ENCODE measurements at regions not wholly inside any gene's neighbourhood (a gene's known extent, or its start where the extent isn't known, plus 50 kb on each side); places are given as distances from the start of the nearest gene placed in this dataset.
"Not testable (repeated sequence)": the region's sequence is repeated elsewhere in the genome, so short reads cannot be mapped to it uniquely, and the experiment has no call there.

GRCh38 chr3:161602475-161602874 lies 105.9 kb downstream of the OTOL1 start:
- no peak for DNase-seq

- no peak for DNase-seq
Measured at GRCh38 chr3:161602918-161603317, 106.3 kb downstream of the OTOL1 start.

GRCh38 chr3:161607056-161607455 lies 110.4 kb downstream of the OTOL1 start:
- no peak for DNase-seq

- DNase-seq: no peak
Measured at GRCh38 chr3:161619351-161619750, 122.7 kb downstream of the OTOL1 start.

GRCh38 chr3:161630794-161631193 lies 134.2 kb downstream of the OTOL1 start:
- no peak for DNase-seq

GRCh38 chr3:161631536-161631935 lies 134.9 kb downstream of the OTOL1 start:
- no peak for DNase-seq

GRCh38 chr3:161637559-161637958 lies 141.0 kb downstream of the OTOL1 start:
- DNase-seq: no peak

- not testable (repeated sequence) for DNase-seq
Measured at GRCh38 chr3:161639095-161639494, 142.5 kb downstream of the OTOL1 start.

GRCh38 chr3:161640181-161640580 lies 143.6 kb downstream of the OTOL1 start:
- no peak for DNase-seq

- no peak for DNase-seq
Measured at GRCh38 chr3:161641287-161641686, 144.7 kb downstream of the OTOL1 start.

GRCh38 chr3:161644891-161645635 lies 148.5 kb downstream of the OTOL1 start:
- no peak for DNase-seq

GRCh38 chr3:161647936-161648470 lies 151.4 kb downstream of the OTOL1 start:
- DNase-seq: no peak

- no peak for DNase-seq
Measured at GRCh38 chr3:161649900-161650484, 153.4 kb downstream of the OTOL1 start.

- no peak for DNase-seq
Measured at GRCh38 chr3:161657786-161658185, 161.2 kb downstream of the OTOL1 start.

GRCh38 chr3:161671141-161671540 lies 174.5 kb downstream of the OTOL1 start:
- no peak for DNase-seq

- no peak for DNase-seq
Measured at GRCh38 chr3:161672478-161672877, 175.9 kb downstream of the OTOL1 start.

GRCh38 chr3:161673866-161674265 lies 177.3 kb downstream of the OTOL1 start:
- no peak for DNase-seq

- no peak for DNase-seq
Measured at GRCh38 chr3:161674402-161674801, 177.8 kb downstream of the OTOL1 start.

GRCh38 chr3:161681831-161682230 lies 185.2 kb downstream of the OTOL1 start:
- DNase-seq: not testable (repeated sequence)

GRCh38 chr3:161682715-161683114 lies 186.1 kb downstream of the OTOL1 start:
- no peak for DNase-seq

- DNase-seq: no peak
Measured at GRCh38 chr3:161689584-161690298, 193.1 kb downstream of the OTOL1 start.

GRCh38 chr3:161690299-161690620 lies 193.7 kb downstream of the OTOL1 start:
- no peak for DNase-seq

GRCh38 chr3:161691677-161692076 lies 195.1 kb downstream of the OTOL1 start:
- no peak for DNase-seq
